ENCODE measurements at regions not wholly inside any gene's neighbourhood (a gene's known extent, or its start where the extent isn't known, plus 50 kb on each side); places are given as distances from the start of the nearest gene placed in this dataset.

DNA sequence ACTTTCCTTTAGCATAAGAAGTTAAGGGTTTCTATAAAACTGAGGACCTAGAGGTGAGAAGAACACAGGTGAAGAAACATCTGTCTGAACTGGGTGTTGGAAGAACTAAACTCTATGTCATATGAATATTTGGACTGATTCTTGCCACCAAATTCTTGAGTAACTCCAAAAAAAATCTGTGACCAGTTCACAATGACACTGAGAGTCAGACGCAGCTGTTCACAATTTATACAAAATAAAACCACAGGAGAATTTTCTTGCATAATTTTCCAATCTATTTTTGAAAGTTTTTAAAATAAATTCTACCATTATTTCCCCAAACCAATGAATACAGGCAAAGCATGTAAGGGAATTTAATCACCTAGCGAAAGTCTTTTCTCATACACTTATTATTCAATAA is 148.1 kb upstream of the TCF21 start:
- TF ChIP-seq POLR2A (IDR thresholded peaks at IDR 0.05; ENCODE audit: low read length) = no peak
- no peak for TF ChIP-seq MAZ (IDR thresholded peaks at IDR 0.05; ENCODE audit: borderline replicate concordance, low read depth, low read length)
- no peak for TF ChIP-seq CHD4 (IDR thresholded peaks at IDR 0.05; ENCODE audit: borderline replicate concordance)
- no peak for TF ChIP-seq EP300 (IDR thresholded peaks at IDR 0.05)
- TF ChIP-seq CTCF (IDR thresholded peaks at IDR 0.05) = no peak
- no peak for TF ChIP-seq RCOR1 (IDR thresholded peaks at IDR 0.05; ENCODE audit: low read depth, low read length)
- TF ChIP-seq ZC3H11A (IDR thresholded peaks at IDR 0.05) = no peak
- TF ChIP-seq GATA3 (IDR thresholded peaks at IDR 0.05; ENCODE audit: borderline replicate concordance) = no peak

Data from A549 (cell line).